GM12891 (cell line): ENCODE measurements at regions not wholly inside any gene's neighbourhood (a gene's known extent, or its start where the extent isn't known, plus 50 kb on each side); places are given as distances from the start of the nearest gene placed in this dataset.

Experiments used
- PAX5 ChIP-seq: IDR thresholded peaks from 2 replicates; pipeline ENCODE4 v1.6.1; 2011; ENCODE audit warnings: low read length, moderate library complexity, mild to moderate bottlenecking; ENCODE audit not compliant: insufficient read depth, severe bottlenecking
- POLR2A ChIP-seq: IDR thresholded peaks from 2 replicates; pipeline ENCODE4 v1.6.1; 2011; ENCODE audit warnings: low read depth, low read length, control low read depth
- POLR2AphosphoS5 ChIP-seq: IDR thresholded peaks from 2 replicates; pipeline ENCODE4 v1.6.1; 2011; ENCODE audit warnings: low read depth, low read length, control low read depth
- TAF1 ChIP-seq: IDR thresholded peaks from 2 replicates; pipeline ENCODE4 v1.6.1; 2011; ENCODE audit warnings: low read depth, low read length, control low read depth

DNA sequence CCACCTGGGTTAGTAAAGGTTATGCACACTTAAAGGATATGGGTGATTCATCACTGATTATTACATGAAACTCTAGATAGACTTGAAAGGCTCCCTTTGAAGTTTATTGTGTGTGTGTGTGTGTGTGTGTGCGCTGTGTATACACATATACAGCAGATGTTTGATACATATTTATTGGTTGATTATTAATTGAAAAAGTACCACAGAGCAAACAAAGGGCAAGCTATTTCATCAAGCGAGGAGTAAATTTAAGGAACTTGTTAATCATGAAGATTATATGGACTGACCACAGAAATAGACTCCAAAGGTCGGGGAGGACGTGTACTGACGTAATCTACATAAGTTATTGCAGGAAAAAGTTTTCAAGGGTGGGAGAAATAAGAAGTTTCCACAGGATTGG lies 617.4 kb upstream of the POU3F3 start:
- TF ChIP-seq POLR2A (no peak), POLR2AphosphoS5 (no peak), TAF1 (no peak), PAX5 (no peak)
